ENCODE measurements at regions not wholly inside any gene's neighbourhood (a gene's known extent, or its start where the extent isn't known, plus 50 kb on each side); places are given as distances from the start of the nearest gene placed in this dataset.

GRCh38 chr17:71899317-71899716 lies 221.5 kb upstream of the SOX9 start:
- DNase-seq, result no peak

- DNase-seq, result no peak
These were observed 220.1 kb upstream of the SOX9 start for GRCh38 chr17:71900621-71901229.

- no peak for DNase-seq
These were observed 217.8 kb upstream of the SOX9 start for GRCh38 chr17:71902894-71903506.

- DNase-seq, result no peak
These were observed 215.3 kb upstream of the SOX9 start for GRCh38 chr17:71905376-71906031.

GRCh38 chr17:71909155-71909554 lies 211.7 kb upstream of the SOX9 start:
- DNase-seq, result no peak

- no peak for DNase-seq
These were observed 210.8 kb upstream of the SOX9 start for GRCh38 chr17:71910002-71910401.

- DNase-seq, result no peak
These were observed 206.8 kb upstream of the SOX9 start for GRCh38 chr17:71914042-71914441.

- no peak for DNase-seq
These were observed 206.0 kb upstream of the SOX9 start for GRCh38 chr17:71914812-71915211.

GRCh38 chr17:71917715-71918114 lies 203.1 kb upstream of the SOX9 start:
- no peak for DNase-seq

- no peak for DNase-seq
These were observed 201.6 kb upstream of the SOX9 start for GRCh38 chr17:71919186-71919585.

GRCh38 chr17:71919896-71920295 lies 200.9 kb upstream of the SOX9 start:
- DNase-seq, result no peak

GRCh38 chr17:71921796-71922195 lies 199.0 kb upstream of the SOX9 start:
- DNase-seq, result no peak

- DNase-seq, result no peak
These were observed 198.4 kb upstream of the SOX9 start for GRCh38 chr17:71922439-71922838.

- no peak for DNase-seq
These were observed 193.9 kb upstream of the SOX9 start for GRCh38 chr17:71926746-71927398.

GRCh38 chr17:71933306-71933705 lies 187.5 kb upstream of the SOX9 start:
- DNase-seq, result no peak

- DNase-seq, result no peak
These were observed 186.3 kb upstream of the SOX9 start for GRCh38 chr17:71934520-71934919.

GRCh38 chr17:71935341-71935740 lies 185.5 kb upstream of the SOX9 start:
- no peak for DNase-seq

GRCh38 chr17:71936977-71937376 lies 183.8 kb upstream of the SOX9 start:
- no peak for DNase-seq

GRCh38 chr17:71937914-71938313 lies 182.9 kb upstream of the SOX9 start:
- no peak for DNase-seq

GRCh38 chr17:71938340-71939010 lies 182.3 kb upstream of the SOX9 start:
- DNase-seq, result no peak

- DNase-seq, result no peak
These were observed 178.9 kb upstream of the SOX9 start for GRCh38 chr17:71941920-71942319.

- no peak for DNase-seq
These were observed 178.2 kb upstream of the SOX9 start for GRCh38 chr17:71942626-71943025.

GRCh38 chr17:71948703-71949422 lies 172.0 kb upstream of the SOX9 start:
- no peak for DNase-seq
